Astrocyte (in vitro differentiated cells and primary cell): ENCODE measurements at regions not wholly inside any gene's neighbourhood (a gene's known extent, or its start where the extent isn't known, plus 50 kb on each side); places are given as distances from the start of the nearest gene placed in this dataset.

ENCODE experiments used
- DNase-seq: peaks from one replicate; pipeline ENCODE4 v3.0.0-alpha.2; 2010; ENCODE audit warnings: low read depth
- FAIRE-seq: peaks from 2 replicates; lab custom pipeline; 2011; peaks lifted over from hg19 to GRCh38; lab: Jason Lieb, UNC
- H2AFZ ChIP-seq: 2 replicates; pipeline ENCODE4 v1.6.0; 2012; ENCODE audit warnings: low read depth, low read length, inconsistent platforms
- H3K27ac ChIP-seq: 2 replicates; pipeline ENCODE4 v1.5.1; 2011; ENCODE audit warnings: low read depth, low read length, inconsistent platforms
- H3K27me3 ChIP-seq: 2 replicates; pipeline ENCODE4 v1.6.0; 2011; ENCODE audit warnings: low read length, inconsistent platforms; ENCODE audit not compliant: insufficient read depth
- H3K36me3 ChIP-seq: 2 replicates; pipeline ENCODE4 v1.5.1; 2011; ENCODE audit warnings: low read length, inconsistent platforms; ENCODE audit not compliant: insufficient read depth
- H3K4me1 ChIP-seq: 2 replicates; pipeline ENCODE4 v1.5.1; 2011; ENCODE audit warnings: low read length, inconsistent platforms; ENCODE audit not compliant: insufficient read depth
- H3K4me2 ChIP-seq: 2 replicates; pipeline ENCODE4 v1.6.0; 2012; ENCODE audit warnings: low read length, inconsistent platforms
- H3K4me3 ChIP-seq: 2 replicates; pipeline ENCODE4 v1.5.1; 2011; ENCODE audit warnings: low read depth, mild to moderate bottlenecking, low read length, inconsistent platforms; ENCODE audit not compliant: insufficient read depth
- H3K79me2 ChIP-seq: 2 replicates; pipeline ENCODE4 v1.6.0; 2012; ENCODE audit warnings: mild to moderate bottlenecking, low read length, inconsistent platforms; ENCODE audit not compliant: insufficient read depth
- H3K9ac ChIP-seq: 2 replicates; pipeline ENCODE4 v1.6.0; 2012; ENCODE audit warnings: mild to moderate bottlenecking, low read length, inconsistent platforms
- H3K9me3 ChIP-seq: 2 replicates; pipeline ENCODE4 v1.5.1; 2012; ENCODE audit warnings: low read depth, mild to moderate bottlenecking, low read length, inconsistent platforms; ENCODE audit not compliant: insufficient read depth
- H4K20me1 ChIP-seq: 2 replicates; pipeline ENCODE4 v1.6.0; 2012; ENCODE audit warnings: low read length, inconsistent platforms; ENCODE audit not compliant: insufficient read depth
- H3K27ac Mint-ChIP-seq: one replicate; pipeline ENCODE4 v1.8.0; 2021; ENCODE audit warnings: mild to moderate bottlenecking, mixed read lengths; ENCODE audit not compliant: unreplicated experiment
- H3K27me3 Mint-ChIP-seq: one replicate; pipeline ENCODE4 v1.8.0; 2021; ENCODE audit warnings: low read depth, mixed read lengths; ENCODE audit not compliant: unreplicated experiment
- H3K36me3 Mint-ChIP-seq: one replicate; pipeline ENCODE4 v1.8.0; 2021; ENCODE audit warnings: low read depth, mixed read lengths; ENCODE audit not compliant: unreplicated experiment
- H3K4me1 Mint-ChIP-seq: one replicate; pipeline ENCODE4 v1.8.0; 2021; ENCODE audit warnings: low read depth, mixed read lengths; ENCODE audit not compliant: unreplicated experiment
- H3K4me3 Mint-ChIP-seq: one replicate; pipeline ENCODE4 v1.8.0; 2021; ENCODE audit warnings: mild to moderate bottlenecking, moderate library complexity, mixed read lengths; ENCODE audit not compliant: unreplicated experiment
- H3K9me3 Mint-ChIP-seq: one replicate; pipeline ENCODE4 v1.8.0; 2021; ENCODE audit warnings: mild to moderate bottlenecking, mixed read lengths; ENCODE audit not compliant: unreplicated experiment
- CTCF ChIP-seq: IDR thresholded peaks from 2 replicates; pipeline ENCODE4 v1.5.1; 2011; ENCODE audit warnings: low read depth, mild to moderate bottlenecking, inconsistent platforms, low read length, moderate library complexity; ENCODE audit not compliant: insufficient read depth
- EZH2 ChIP-seq: IDR thresholded peaks from 2 replicates; pipeline ENCODE4 v1.6.1; 2012; ENCODE audit warnings: mild to moderate bottlenecking, low read length, inconsistent platforms; ENCODE audit not compliant: insufficient read depth

DNA sequence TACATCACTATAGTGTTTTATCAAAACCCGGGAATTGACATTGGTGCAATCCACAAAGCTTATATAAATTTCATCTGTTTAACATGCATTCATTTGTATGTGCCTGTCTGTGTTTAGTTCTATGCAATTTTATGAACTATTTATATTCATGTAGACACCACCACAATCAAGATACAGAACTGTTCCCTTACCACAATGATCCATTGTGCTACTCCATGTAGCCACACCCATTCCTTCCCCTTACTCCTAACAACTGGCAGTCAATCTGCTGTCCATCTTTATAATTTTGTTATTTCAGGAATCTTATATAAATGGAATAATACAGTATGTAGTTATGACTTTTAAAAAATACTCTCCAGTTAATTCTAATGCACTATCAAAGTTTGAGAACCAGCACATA, 389.5 kb downstream of the HTR1A start:
- FAIRE-seq (no peak), DNase-seq (no peak)
- Histone ChIP-seq H3K9ac (no peak overlapping the region), H3K79me2 (no peaks in the 10 kb centered on the region), H3K27ac (no peak overlapping the region), H4K20me1 (no peaks in the 10 kb centered on the region), H2AFZ (no peak overlapping the region), H3K36me3 (no peaks in the 10 kb centered on the region), H3K4me2 (no peak overlapping the region), H3K4me1 (no peaks in the 10 kb centered on the region), H3K4me3 (no peak overlapping the region), H3K27me3 (no peaks in the 10 kb centered on the region), H3K9me3 (peaks cover 3% of the 10 kb centered on the region)
- Mint-ChIP-seq H3K9me3 (no peaks in the 10 kb centered on the region), H3K36me3 (no peaks in the 10 kb centered on the region), H3K27me3 (no peaks in the 10 kb centered on the region), H3K4me1 (no peaks in the 10 kb centered on the region), H3K4me3 (no peak overlapping the region), H3K27ac (no peak overlapping the region)
- no peak for TF ChIP-seq CTCF
- TF ChIP-seq EZH2 = no peak

GRCh38 chr5:63570752-63571151, 391.5 kb downstream of the HTR1A start:
- Mint-ChIP-seq H3K9me3 (no peaks in the 10 kb centered on the region), H3K4me3 (no peak overlapping the region), H3K27me3 (peaks cover 3% of the 10 kb centered on the region), H3K4me1 (no peaks in the 10 kb centered on the region), H3K36me3 (no peaks in the 10 kb centered on the region), H3K27ac (no peak overlapping the region)
- TF ChIP-seq EZH2 (no peak), CTCF (no peak)
- H4K20me1 ChIP-seq = no peaks in the 10 kb centered on the region
- H3K4me3 ChIP-seq = no peak overlapping the region
- H3K9ac ChIP-seq = no peak overlapping the region
- H3K27ac ChIP-seq = no peak overlapping the region
- H3K4me2 ChIP-seq = no peak overlapping the region
- H2AFZ ChIP-seq = no peak overlapping the region
- H3K36me3 ChIP-seq = no peaks in the 10 kb centered on the region
- H3K27me3 ChIP-seq = no peaks in the 10 kb centered on the region
- no peak for DNase-seq
- H3K79me2 ChIP-seq = no peaks in the 10 kb centered on the region
- H3K4me1 ChIP-seq = no peaks in the 10 kb centered on the region
- no peak for FAIRE-seq
- peaks cover 3% of the 10 kb centered on the region for H3K9me3 ChIP-seq

- no peaks in the 10 kb centered on the region for H3K36me3 Mint-ChIP-seq
- H3K4me3 Mint-ChIP-seq = no peak overlapping the region
- H3K36me3 ChIP-seq = no peaks in the 10 kb centered on the region
- FAIRE-seq (no peak), DNase-seq (no peak)
- H3K79me2 ChIP-seq = no peaks in the 10 kb centered on the region
- no peaks in the 10 kb centered on the region for H4K20me1 ChIP-seq
- H2AFZ ChIP-seq = no peak overlapping the region
- no peak for TF ChIP-seq CTCF
- no peak for TF ChIP-seq EZH2
- H3K4me1 Mint-ChIP-seq = no peaks in the 10 kb centered on the region
- no peak overlapping the region for H3K4me2 ChIP-seq
- H3K9ac ChIP-seq = no peak overlapping the region
- no peaks in the 10 kb centered on the region for H3K9me3 ChIP-seq
- peaks cover 5% of the 10 kb centered on the region for H3K9me3 Mint-ChIP-seq
- no peak overlapping the region for H3K4me3 ChIP-seq
- H3K4me1 ChIP-seq = no peaks in the 10 kb centered on the region
- no peaks in the 10 kb centered on the region for H3K27me3 ChIP-seq
- H3K27ac ChIP-seq = no peak overlapping the region
- H3K27me3 Mint-ChIP-seq = peaks cover 6% of the 10 kb centered on the region
- H3K27ac Mint-ChIP-seq = no peak overlapping the region
Measured at GRCh38 chr5:63564789-63565188, 397.5 kb downstream of the HTR1A start.
